Astrocyte of the cerebellum (primary cell): ENCODE measurements at regions not wholly inside any gene's neighbourhood (a gene's known extent, or its start where the extent isn't known, plus 50 kb on each side); places are given as distances from the start of the nearest gene placed in this dataset.

Experiments
- DNase-seq: peaks from one replicate; pipeline ENCODE4 v3.0.0-alpha.2; 2011; ENCODE audit warnings: low read depth
- H3K4me3 ChIP-seq: 2 replicates; pipeline ENCODE4 v1.5.1; 2011; ENCODE audit warnings: mild to moderate bottlenecking, low read depth, low read length, moderate library complexity
- CTCF ChIP-seq: IDR thresholded peaks from 2 replicates; pipeline ENCODE4 v1.5.1; 2012; ENCODE audit warnings: low read length, low read depth, moderate library complexity, mild to moderate bottlenecking; ENCODE audit errors: missing control alignments
- in situ Hi-C: cut with HindIII; loops from 2 replicates; pipeline ENCODE4 v1.10.0; 2017; ENCODE audit warnings: low sequenced_read_pairs

- in situ Hi-C loops, result no loop called here
Observed at GRCh38 chr5:158349987-158350386, 491.0 kb upstream of the CLINT1 start.

GRCh38 chr5:158344376-158344775, 485.4 kb upstream of the CLINT1 start:
- TF ChIP-seq CTCF, result no peak
- no peak overlapping the region for H3K4me3 ChIP-seq
- DNase-seq, result no peak
- in situ Hi-C loops, result no loop called here

More at GRCh38 chr5:158349987-158350386, 491.0 kb upstream of the CLINT1 start:
- TF ChIP-seq CTCF, result no peak
- H3K4me3 ChIP-seq, result no peak overlapping the region
- DNase-seq, result no peak

- in situ Hi-C loops, result no loop called here
- DNase-seq, result no peak
- no peak overlapping the region for H3K4me3 ChIP-seq
- no peak for TF ChIP-seq CTCF
Observed at GRCh38 chr5:158340608-158341007, 481.7 kb upstream of the CLINT1 start.

- DNase-seq, result no peak
- in situ Hi-C loops, result no loop called here
- TF ChIP-seq CTCF, result no peak
- no peak overlapping the region for H3K4me3 ChIP-seq
Observed at GRCh38 chr5:158326256-158326655, 467.3 kb upstream of the CLINT1 start.

GRCh38 chr5:158324236-158324635, 465.3 kb upstream of the CLINT1 start:
- in situ Hi-C loops, result no loop called here
- DNase-seq, result no peak
- TF ChIP-seq CTCF, result no peak
- no peak overlapping the region for H3K4me3 ChIP-seq

GRCh38 chr5:158322620-158323019, 463.7 kb upstream of the CLINT1 start:
- TF ChIP-seq CTCF, result no peak
- DNase-seq, result no peak
- in situ Hi-C loops, result no loop called here
- no peak overlapping the region for H3K4me3 ChIP-seq

GRCh38 chr5:158320934-158321333, 462.0 kb upstream of the CLINT1 start:
- in situ Hi-C loops, result no loop called here
- no peak for TF ChIP-seq CTCF
- DNase-seq, result no peak
- no peak overlapping the region for H3K4me3 ChIP-seq
